Heart left ventricle (tissue), 16 donors: ENCODE measurements at regions not wholly inside any gene's neighbourhood (a gene's known extent, or its start where the extent isn't known, plus 50 kb on each side); places are given as distances from the start of the nearest gene placed in this dataset.

Experiments used
- ATAC-seq, 4 donors: fragments of 200-7000 bp; cut with Tn5 transposase; one replicate each; pipeline ENCODE4 v1.9.1; 2020 to 2022; ENCODE audit warnings: moderate library complexity in 4 of 4, mild to moderate bottlenecking in 3 of 4, moderate number of reproducible peaks in 1 of 4
- DNase-seq, 5 donors: peaks; one replicate each; pipeline ENCODE4 v3.0.0-alpha.2; 2020
- H3K27ac ChIP-seq, 12 donors: fragments of 200-600 bp; sonication (generic) in 4 of 12; one replicate each; pipeline versions ENCODE4 v1.5.0 to v1.8.0; 2016 to 2022; ENCODE audit warnings: mild to moderate bottlenecking in 2 of 12
- H3K27me3 ChIP-seq, 9 donors: fragments of 200-600 bp; sonication (generic) in 2 of 9; one replicate each; pipeline versions ENCODE4 v1.5.1 to v1.8.0; 2016 to 2022; ENCODE audit warnings: mild to moderate bottlenecking in 3 of 9
- H3K36me3 ChIP-seq, 9 donors: fragments of 200-600 bp; sonication (generic) in 2 of 9; one replicate each; pipeline versions ENCODE4 v1.5.0 to v1.8.0; 2018 to 2022; ENCODE audit warnings: mild to moderate bottlenecking in 2 of 9
- H3K4me1 ChIP-seq, 12 donors: fragments of 200-600 bp; sonication (generic) in 4 of 12; one replicate each; pipeline versions ENCODE4 v1.5.0 to v1.8.0; 2016 to 2022; ENCODE audit warnings: mild to moderate bottlenecking in 3 of 12
- H3K4me3 ChIP-seq, 12 donors: fragments of 200-600 bp; sonication (generic) in 4 of 12; one replicate each; pipeline versions ENCODE4 v1.5.0 to v1.8.0; 2017 to 2022; ENCODE audit warnings: mild to moderate bottlenecking in 9 of 12, moderate library complexity in 4 of 12
- H3K9me3 ChIP-seq, 12 donors: fragments of 200-600 bp; sonication (generic) in 4 of 12; one replicate each; pipeline versions ENCODE4 v1.5.0 to v1.8.0; 2016 to 2022; ENCODE audit warnings: mild to moderate bottlenecking in 1 of 12
- POLR2A ChIP-seq, 2 donors: fragments of 450-650 bp; IDR thresholded peaks; one replicate each; pipeline ENCODE4 v1.6.1; 2017; ENCODE audit warnings: antibody characterized with exemption in 2 of 2, mild to moderate bottlenecking in 2 of 2, moderate library complexity in 2 of 2
- WGBS, 4 donors: extraction: QIAGEN DNeasy Blood & Tissue Kit in 2 of 4; methylation state at CpG; one replicate each; pipeline versions ENCODE4 v1.1.5 to v1.1.7; 2013 to 2018; 5-methylcytosine and 5-hydroxymethylcytosine counted together
- intact Hi-C, 10 donors: fragments of 100-400 bp; cut with DNase I; formaldehyde crosslinking; loops; one replicate each; pipeline versions ENCODE4 v1.11.1 to v1.14.2; 2022
- TF ChIP-seq, protein P1 (sequence below), 12 donors: fragments of 200-600 bp; sonication (generic) in 4 of 12; IDR thresholded peaks; one replicate each; pipeline versions ENCODE4 v1.5.0 to v1.8.0; 2018 to 2022; ENCODE audit warnings: antibody characterized with exemption in 12 of 12, mild to moderate bottlenecking in 5 of 12
- donor health status: ischemic (EF 13 %, LVEDD 7.1; RV severe dilation, severe dysfunction).
- donor health status: healthy with polysubstance abuse.
- donor health status: DM: no; HTN: yes; CAD: no.
- donor health status: DM: no; HTN: no; CAD: no.
- donor health status: ischemic (EF 25% LVEDD 6.9; RV normal size, moderate dysfunction).
- donor health status: ischemic (EF 25% LVEDD 5.7; RV mildly dilated, moderate dysfunction).
- donor health status: healthy.
- donor health status: DM: yes; HTN: yes; CAD: no.
- donor health status: ischemic (EF 35%, LVEDD 5.7; RV mildly dilated, moderate dysfunction).
- donor health status: nonischemic (EF 11% LVEDD 7.7; RV severe dilation, severe dysfunction).
- donor health status: DM: yes; HTN: yes; CAD: no.
- donor health status: PGD.
- donor health status: ischemic (EF 29% LVEDD 5.4; RV normal size, mild dysfunction).
- donor health status: nonischemic (EF 23%, LVEDD 6.1; RV moderate dilation, normal function).

- intact Hi-C loops = no loop called here
- no peaks in the 10 kb centered on the region for H3K9me3 ChIP-seq
- no peaks in the 10 kb centered on the region for H3K36me3 ChIP-seq
- DNase-seq (no peak), ATAC-seq (no peak)
- H3K27ac ChIP-seq = no peak overlapping the region
- TF ChIP-seq, protein P1, sequence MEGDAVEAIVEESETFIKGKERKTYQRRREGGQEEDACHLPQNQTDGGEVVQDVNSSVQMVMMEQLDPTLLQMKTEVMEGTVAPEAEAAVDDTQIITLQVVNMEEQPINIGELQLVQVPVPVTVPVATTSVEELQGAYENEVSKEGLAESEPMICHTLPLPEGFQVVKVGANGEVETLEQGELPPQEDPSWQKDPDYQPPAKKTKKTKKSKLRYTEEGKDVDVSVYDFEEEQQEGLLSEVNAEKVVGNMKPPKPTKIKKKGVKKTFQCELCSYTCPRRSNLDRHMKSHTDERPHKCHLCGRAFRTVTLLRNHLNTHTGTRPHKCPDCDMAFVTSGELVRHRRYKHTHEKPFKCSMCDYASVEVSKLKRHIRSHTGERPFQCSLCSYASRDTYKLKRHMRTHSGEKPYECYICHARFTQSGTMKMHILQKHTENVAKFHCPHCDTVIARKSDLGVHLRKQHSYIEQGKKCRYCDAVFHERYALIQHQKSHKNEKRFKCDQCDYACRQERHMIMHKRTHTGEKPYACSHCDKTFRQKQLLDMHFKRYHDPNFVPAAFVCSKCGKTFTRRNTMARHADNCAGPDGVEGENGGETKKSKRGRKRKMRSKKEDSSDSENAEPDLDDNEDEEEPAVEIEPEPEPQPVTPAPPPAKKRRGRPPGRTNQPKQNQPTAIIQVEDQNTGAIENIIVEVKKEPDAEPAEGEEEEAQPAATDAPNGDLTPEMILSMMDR (IDR thresholded peaks at IDR 0.05) = no peak
- TF ChIP-seq POLR2A (IDR thresholded peaks at IDR 0.05) = no peak
- H3K4me3 ChIP-seq = no peak overlapping the region
- 94 to 98% (median 96%) methylated on average over 5 of the region's 5 CpGs for WGBS, 4 donors
- H3K4me1 ChIP-seq = no peaks in the 10 kb centered on the region
- H3K27me3 ChIP-seq = peaks cover 0 to 8% (median 0%) of the 10 kb centered on the region in 9 donors
These were observed 127.6 kb downstream of the ICOS start for GRCh38 chr2:204064119-204064518.

GRCh38 chr2:204065566-204065965, 129.0 kb downstream of the ICOS start:
- Histone ChIP-seq H3K36me3 (no peaks in the 10 kb centered on the region), H3K9me3 (no peaks in the 10 kb centered on the region), H3K4me3 (no peak overlapping the region), H3K27ac (no peak overlapping the region), H3K4me1 (no peaks in the 10 kb centered on the region), H3K27me3 (peaks cover 0 to 7% (median 0%) of the 10 kb centered on the region in 9 donors)
- intact Hi-C loops = no loop called here
- 40 to 66% (median 53%) methylated on average over 3 of the region's 3 CpGs for WGBS, 4 donors
- TF ChIP-seq POLR2A (IDR thresholded peaks at IDR 0.05) = no peak
- TF ChIP-seq, protein P1 (IDR thresholded peaks at IDR 0.05) = no peak
- DNase-seq (no peak), ATAC-seq (no peak)

GRCh38 chr2:204066051-204066450, 129.5 kb downstream of the ICOS start:
- 59 to 82% (median 74%) methylated on average over 1 of the region's 1 CpG for WGBS, 4 donors
- no peak overlapping the region for H3K4me3 ChIP-seq
- ATAC-seq = no peak

GRCh38 chr2:204069804-204070203, 133.2 kb downstream of the ICOS start:
- no peaks in the 10 kb centered on the region for H3K4me1 ChIP-seq
- H3K36me3 ChIP-seq = no peaks in the 10 kb centered on the region
- no peak overlapping the region for H3K27ac ChIP-seq
- TF ChIP-seq, protein P1 (IDR thresholded peaks at IDR 0.05) = no peak
- no peak for TF ChIP-seq POLR2A (IDR thresholded peaks at IDR 0.05)
- peaks cover 0 to 9% (median 0%) of the 10 kb centered on the region in 9 donors for H3K27me3 ChIP-seq
- 60 to 72% (median 67%) methylated on average over 7 of the region's 7 CpGs for WGBS, 4 donors
- no peak overlapping the region for H3K4me3 ChIP-seq
- no peaks in the 10 kb centered on the region for H3K9me3 ChIP-seq
- DNase-seq (no peak), ATAC-seq (no peak)
- intact Hi-C loops = no loop called here

More at GRCh38 chr2:204066051-204066450, 129.5 kb downstream of the ICOS start:
- no peaks in the 10 kb centered on the region for H3K4me1 ChIP-seq
- intact Hi-C loops = no loop called here
- TF ChIP-seq, protein P1 (IDR thresholded peaks at IDR 0.05) = no peak
- no peak for TF ChIP-seq POLR2A (IDR thresholded peaks at IDR 0.05)
- no peak for DNase-seq
- H3K9me3 ChIP-seq = no peaks in the 10 kb centered on the region
- H3K27me3 ChIP-seq = peaks cover 0 to 4% (median 0%) of the 10 kb centered on the region in 9 donors
- H3K36me3 ChIP-seq = no peaks in the 10 kb centered on the region
- no peak overlapping the region for H3K27ac ChIP-seq
